Smooth muscle cell (in vitro differentiated cells): ENCODE measurements at regions not wholly inside any gene's neighbourhood (a gene's known extent, or its start where the extent isn't known, plus 50 kb on each side); places are given as distances from the start of the nearest gene placed in this dataset.

Experiments
- DNase-seq: peaks from one replicate; lab custom pipeline; 2025; ENCODE audit not compliant: unreplicated experiment; lab: John Stamatoyannopoulos, UW
- H2AFZ ChIP-seq: fragments of 200-600 bp; sonication (generic); 2 replicates; pipeline ENCODE4 v1.6.0; 2016; ENCODE audit warnings: antibody characterized with exemption, low read depth, mild to moderate bottlenecking
- H3F3A ChIP-seq: fragments of 200-600 bp; sonication (generic); 2 replicates; pipeline ENCODE4 v1.6.0; 2017; ENCODE audit warnings: antibody characterized with exemption, low read depth
- H3K27ac ChIP-seq: fragments of 200-600 bp; sonication (generic); 2 replicates; pipeline ENCODE4 v1.5.1; 2016; ENCODE audit warnings: low read depth, mild to moderate bottlenecking
- H3K27me3 ChIP-seq: fragments of 200-600 bp; sonication (generic); 2 replicates; pipeline ENCODE4 v1.6.1; 2016; ENCODE audit warnings: low read depth, mild to moderate bottlenecking
- H3K36me3 ChIP-seq: fragments of 200-600 bp; sonication (generic); 2 replicates; pipeline ENCODE4 v1.5.1; 2016; ENCODE audit warnings: low read depth
- H3K4me1 ChIP-seq: fragments of 200-600 bp; sonication (generic); 2 replicates; pipeline ENCODE4 v1.5.1; 2016; ENCODE audit warnings: low read depth
- H3K4me2 ChIP-seq: fragments of 200-600 bp; sonication (generic); 2 replicates; pipeline ENCODE4 v1.6.0; 2016; ENCODE audit warnings: mild to moderate bottlenecking
- H3K4me3 ChIP-seq: fragments of 200-600 bp; sonication (generic); 2 replicates; pipeline ENCODE4 v1.5.1; 2016; ENCODE audit warnings: mild to moderate bottlenecking
- H3K79me2 ChIP-seq: fragments of 200-600 bp; sonication (generic); 2 replicates; pipeline ENCODE4 v1.6.0; 2016; ENCODE audit warnings: low read depth, mild to moderate bottlenecking
- H3K9ac ChIP-seq: fragments of 200-600 bp; sonication (generic); 2 replicates; pipeline ENCODE4 v1.6.0; 2016; ENCODE audit warnings: low read depth
- H3K9me3 ChIP-seq: fragments of 200-600 bp; sonication (generic); replicated peaks from 2 replicates; pipeline ENCODE4 v1.5.1; 2016; ENCODE audit warnings: low read depth
- H4K20me1 ChIP-seq: fragments of 200-600 bp; sonication (generic); 2 replicates; pipeline ENCODE4 v1.6.0; 2016; ENCODE audit warnings: low read depth
- CTCF ChIP-seq: fragments of 200-600 bp; sonication (generic); IDR thresholded peaks from 2 replicates; pipeline ENCODE4 v1.5.1; 2017; ENCODE audit warnings: borderline replicate concordance, mild to moderate bottlenecking, antibody characterized with exemption; ENCODE audit not compliant: insufficient read depth, poor library complexity, severe bottlenecking
- WGBS: methylation state at CpG from one replicate; pipeline ENCODE4 v1.1.7; 2016; ENCODE audit warnings: low lambda C conversion rate; 5-methylcytosine and 5-hydroxymethylcytosine counted together

- no peak overlapping the region for H3K4me3 ChIP-seq
- H2AFZ ChIP-seq, result no peak overlapping the region
- H3K36me3 ChIP-seq, result no peaks in the 10 kb centered on the region
- no peak overlapping the region for H3K4me2 ChIP-seq
- TF ChIP-seq CTCF, result no peak
- no peaks in the 10 kb centered on the region for H3K27me3 ChIP-seq
- no peaks in the 10 kb centered on the region for H3K79me2 ChIP-seq
- WGBS, result 89% methylated on average over 6 of the region's 6 CpGs
- no peaks in the 10 kb centered on the region for H3F3A ChIP-seq
- no peak for DNase-seq
- no peaks in the 10 kb centered on the region for H4K20me1 ChIP-seq
- no peak overlapping the region for H3K9ac ChIP-seq
- H3K9me3 ChIP-seq, result no peaks in the 10 kb centered on the region
- H3K4me1 ChIP-seq, result no peaks in the 10 kb centered on the region
- no peak overlapping the region for H3K27ac ChIP-seq
These were observed 618.2 kb upstream of the FRG1 start for GRCh38 chr4:189322426-189322825.

GRCh38 chr4:189341881-189342280, 598.8 kb upstream of the FRG1 start:
- no peak for DNase-seq
- Histone ChIP-seq H3K4me1 (no peaks in the 10 kb centered on the region), H3K9me3 (no peaks in the 10 kb centered on the region), H3F3A (no peaks in the 10 kb centered on the region), H3K9ac (no peak overlapping the region), H3K36me3 (no peaks in the 10 kb centered on the region), H3K27me3 (no peaks in the 10 kb centered on the region), H3K79me2 (no peaks in the 10 kb centered on the region), H3K4me2 (no peak overlapping the region), H3K27ac (no peak overlapping the region), H2AFZ (no peak overlapping the region), H3K4me3 (no peak overlapping the region), H4K20me1 (no peaks in the 10 kb centered on the region)
- whole genome bisulfite sequencing, result 94% methylated on average over 3 of the region's 3 CpGs
- no peak for TF ChIP-seq CTCF

- no peaks in the 10 kb centered on the region for H3K9me3 ChIP-seq
- no peak for TF ChIP-seq CTCF
- no peak overlapping the region for H3K9ac ChIP-seq
- no peak overlapping the region for H3K27ac ChIP-seq
- DNase-seq, result no peak
- H3K36me3 ChIP-seq, result no peaks in the 10 kb centered on the region
- H3K79me2 ChIP-seq, result no peaks in the 10 kb centered on the region
- no peaks in the 10 kb centered on the region for H4K20me1 ChIP-seq
- H3K4me3 ChIP-seq, result no peak overlapping the region
- no peak overlapping the region for H2AFZ ChIP-seq
- no peak overlapping the region for H3K4me2 ChIP-seq
- no peaks in the 10 kb centered on the region for H3K4me1 ChIP-seq
- no peaks in the 10 kb centered on the region for H3F3A ChIP-seq
- WGBS, result 96% methylated on average over 25 of the region's 33 CpGs
- H3K27me3 ChIP-seq, result no peaks in the 10 kb centered on the region
These were observed 585.1 kb upstream of the FRG1 start for GRCh38 chr4:189355590-189355989.

- Histone ChIP-seq H4K20me1 (no peaks in the 10 kb centered on the region), H3K27me3 (no peaks in the 10 kb centered on the region), H3K27ac (no peak overlapping the region), H3K4me2 (no peak overlapping the region), H2AFZ (no peak overlapping the region), H3K9me3 (no peaks in the 10 kb centered on the region), H3K4me1 (no peaks in the 10 kb centered on the region), H3K79me2 (no peaks in the 10 kb centered on the region), H3F3A (no peaks in the 10 kb centered on the region), H3K4me3 (no peak overlapping the region), H3K9ac (no peak overlapping the region), H3K36me3 (no peaks in the 10 kb centered on the region)
- no peak for DNase-seq
- no peak for TF ChIP-seq CTCF
- 95% methylated on average over 7 of the region's 7 CpGs for WGBS
These were observed 578.3 kb upstream of the FRG1 start for GRCh38 chr4:189362364-189362763.
